DND-41 (cell line): ENCODE measurements at regions not wholly inside any gene's neighbourhood (a gene's known extent, or its start where the extent isn't known, plus 50 kb on each side); places are given as distances from the start of the nearest gene placed in this dataset.

ENCODE experiments used
- ATAC-seq: fragments of 200-7000 bp; cut with Tn5 transposase; 3 replicates; pipeline ENCODE4 v1.9.1; 2021; ENCODE audit warnings: low read depth; ENCODE audit not compliant: insufficient read depth
- DNase-seq: peaks from one replicate; pipeline ENCODE4 v3.0.0-alpha.2; 2020
- H2AFZ ChIP-seq: 2 replicates; pipeline ENCODE4 v1.6.0; 2012; ENCODE audit warnings: low read depth, low read length
- H3K27ac ChIP-seq: 2 replicates; pipeline ENCODE4 v1.5.1; 2012; ENCODE audit warnings: low read length, inconsistent platforms
- H3K27me3 ChIP-seq: fragments of 200-600 bp; sonication (generic); 2 replicates; pipeline ENCODE4 v1.6.0; 2012; ENCODE audit warnings: low read length, mild to moderate bottlenecking, inconsistent platforms; ENCODE audit not compliant: insufficient read depth, poor library complexity
- H3K36me3 ChIP-seq: 2 replicates; pipeline ENCODE4 v1.5.1; 2012; ENCODE audit warnings: low read length, inconsistent platforms; ENCODE audit not compliant: insufficient read depth
- H3K4me1 ChIP-seq: 2 replicates; pipeline ENCODE4 v1.5.1; 2012; ENCODE audit warnings: mild to moderate bottlenecking, low read length; ENCODE audit not compliant: insufficient read depth
- H3K4me2 ChIP-seq: 2 replicates; pipeline ENCODE4 v1.6.0; 2012; ENCODE audit warnings: mild to moderate bottlenecking, moderate library complexity, low read length, inconsistent platforms; ENCODE audit not compliant: insufficient read depth
- H3K4me3 ChIP-seq, 2 experiments: fragments of 200-600 bp in 1 of 2; shearing (Covaris generic) in 1 of 2; 2 replicates each; pipeline ENCODE4 v1.5.1; 2012 to 2016; ENCODE audit warnings: inconsistent platforms in 2 of 2, low read length in 2 of 2, mild to moderate bottlenecking in 2 of 2, low read depth in 1 of 2, moderate library complexity in 1 of 2
- H3K79me2 ChIP-seq: 2 replicates; pipeline ENCODE4 v1.6.0; 2012; ENCODE audit warnings: low read length, inconsistent platforms; ENCODE audit not compliant: insufficient read depth
- H3K9ac ChIP-seq: 2 replicates; pipeline ENCODE4 v1.6.0; 2012; ENCODE audit warnings: low read depth, mild to moderate bottlenecking, inconsistent platforms, low read length, moderate library complexity
- H3K9me3 ChIP-seq: 2 replicates; pipeline ENCODE4 v1.5.1; 2012; ENCODE audit warnings: low read length, moderate library complexity, mild to moderate bottlenecking, inconsistent platforms; ENCODE audit not compliant: insufficient read depth, severe bottlenecking
- H4K20me1 ChIP-seq: 2 replicates; pipeline ENCODE4 v1.6.0; 2012; ENCODE audit warnings: low read length; ENCODE audit not compliant: insufficient read depth
- EZH2 ChIP-seq: IDR thresholded peaks from 3 replicates; pipeline ENCODE4 v1.6.1; 2012; ENCODE audit warnings: borderline replicate concordance, low read depth, mild to moderate bottlenecking, moderate library complexity, low read length, inconsistent platforms; ENCODE audit not compliant: severe bottlenecking
- TF ChIP-seq, protein P1 (sequence below): IDR thresholded peaks from 2 replicates; pipeline ENCODE4 v1.5.1; 2012; ENCODE audit warnings: borderline replicate concordance, low read length, moderate library complexity, mild to moderate bottlenecking; ENCODE audit not compliant: poor library complexity, severe bottlenecking; ENCODE audit errors: extremely low read depth

- ATAC-seq: no peak
- H3K9me3 ChIP-seq: no peaks in the 10 kb centered on the region
- H3K4me1 ChIP-seq: no peaks in the 10 kb centered on the region
- no peak overlapping the region for H3K9ac ChIP-seq
- H4K20me1 ChIP-seq: no peaks in the 10 kb centered on the region
- no peak overlapping the region for H3K4me3 ChIP-seq
- H3K27ac ChIP-seq: no peak overlapping the region
- H3K27me3 ChIP-seq: no peaks in the 10 kb centered on the region
- no peak overlapping the region for H2AFZ ChIP-seq
- no peak overlapping the region for H3K4me2 ChIP-seq
- no peak for DNase-seq
- no peaks in the 10 kb centered on the region for H3K36me3 ChIP-seq
- H3K79me2 ChIP-seq: no peaks in the 10 kb centered on the region
- TF ChIP-seq EZH2: no peak
- TF ChIP-seq, protein P1, sequence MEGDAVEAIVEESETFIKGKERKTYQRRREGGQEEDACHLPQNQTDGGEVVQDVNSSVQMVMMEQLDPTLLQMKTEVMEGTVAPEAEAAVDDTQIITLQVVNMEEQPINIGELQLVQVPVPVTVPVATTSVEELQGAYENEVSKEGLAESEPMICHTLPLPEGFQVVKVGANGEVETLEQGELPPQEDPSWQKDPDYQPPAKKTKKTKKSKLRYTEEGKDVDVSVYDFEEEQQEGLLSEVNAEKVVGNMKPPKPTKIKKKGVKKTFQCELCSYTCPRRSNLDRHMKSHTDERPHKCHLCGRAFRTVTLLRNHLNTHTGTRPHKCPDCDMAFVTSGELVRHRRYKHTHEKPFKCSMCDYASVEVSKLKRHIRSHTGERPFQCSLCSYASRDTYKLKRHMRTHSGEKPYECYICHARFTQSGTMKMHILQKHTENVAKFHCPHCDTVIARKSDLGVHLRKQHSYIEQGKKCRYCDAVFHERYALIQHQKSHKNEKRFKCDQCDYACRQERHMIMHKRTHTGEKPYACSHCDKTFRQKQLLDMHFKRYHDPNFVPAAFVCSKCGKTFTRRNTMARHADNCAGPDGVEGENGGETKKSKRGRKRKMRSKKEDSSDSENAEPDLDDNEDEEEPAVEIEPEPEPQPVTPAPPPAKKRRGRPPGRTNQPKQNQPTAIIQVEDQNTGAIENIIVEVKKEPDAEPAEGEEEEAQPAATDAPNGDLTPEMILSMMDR: no peak
These were observed 932.9 kb downstream of the XPNPEP1 start for GRCh38 chr10:108990441-108990840.

DNA sequence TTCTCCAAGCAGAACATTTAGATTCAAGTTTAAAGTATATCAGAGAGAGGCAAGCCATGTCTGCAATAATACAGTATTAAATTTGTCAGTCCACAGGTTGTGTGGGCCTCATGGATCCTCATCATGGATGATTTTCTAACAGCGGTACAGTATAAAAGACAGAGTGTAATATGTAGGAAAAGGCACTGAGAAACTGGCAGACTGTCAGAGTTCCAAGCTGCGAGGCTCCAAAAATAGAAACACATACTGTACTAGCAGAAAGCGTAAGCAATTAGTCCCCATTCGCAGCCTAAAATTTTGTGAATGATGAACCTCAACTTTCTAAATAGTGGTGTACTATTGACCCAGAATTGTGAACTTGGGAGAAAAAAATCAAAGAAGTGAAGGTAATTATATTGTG lies 933.3 kb downstream of the XPNPEP1 start:
- H4K20me1 ChIP-seq: no peaks in the 10 kb centered on the region
- ATAC-seq (no peak), DNase-seq (no peak)
- H2AFZ ChIP-seq: no peak overlapping the region
- H3K4me2 ChIP-seq: no peak overlapping the region
- no peak for TF ChIP-seq EZH2
- TF ChIP-seq, protein P1: no peak
- H3K79me2 ChIP-seq: no peaks in the 10 kb centered on the region
- no peaks in the 10 kb centered on the region for H3K9me3 ChIP-seq
- no peaks in the 10 kb centered on the region for H3K36me3 ChIP-seq
- no peak overlapping the region for H3K9ac ChIP-seq
- no peaks in the 10 kb centered on the region for H3K4me1 ChIP-seq
- H3K27ac ChIP-seq: no peak overlapping the region
- H3K4me3 ChIP-seq: no peak overlapping the region
- no peaks in the 10 kb centered on the region for H3K27me3 ChIP-seq

- Histone ChIP-seq H3K36me3 (no peaks in the 10 kb centered on the region), H3K27ac (no peak overlapping the region), H4K20me1 (no peaks in the 10 kb centered on the region), H2AFZ (no peak overlapping the region), H3K9me3 (no peaks in the 10 kb centered on the region), H3K27me3 (no peaks in the 10 kb centered on the region), H3K4me1 (no peaks in the 10 kb centered on the region), H3K9ac (no peak overlapping the region), H3K4me2 (no peak overlapping the region), H3K79me2 (no peaks in the 10 kb centered on the region), H3K4me3 (no peak overlapping the region)
- ATAC-seq (no peak), DNase-seq (no peak)
- no peak for TF ChIP-seq EZH2
- TF ChIP-seq, protein P1: no peak
These were observed 941.2 kb downstream of the XPNPEP1 start for GRCh38 chr10:108982159-108982558.

DNA sequence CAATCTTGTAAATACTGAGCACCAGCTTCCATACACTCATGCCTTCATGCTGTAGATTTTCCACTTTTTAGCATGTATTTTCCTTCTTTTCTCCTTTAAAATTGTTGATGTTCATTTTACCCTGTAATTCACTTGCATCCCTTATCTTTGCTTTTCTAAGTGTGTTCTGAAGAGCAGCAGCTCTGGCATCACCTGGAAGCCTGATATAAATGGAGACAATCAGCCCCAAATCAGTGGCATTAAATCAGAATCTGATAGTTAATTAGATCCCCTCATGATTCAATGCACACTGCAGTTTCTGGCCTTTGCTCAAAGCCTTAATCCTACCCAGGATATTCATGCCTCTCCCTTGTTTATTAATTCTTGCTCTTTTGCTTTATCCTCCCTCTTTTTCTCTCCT lies 942.4 kb downstream of the XPNPEP1 start:
- Histone ChIP-seq H3K27ac (no peak overlapping the region), H3K9ac (no peak overlapping the region), H3K79me2 (no peaks in the 10 kb centered on the region), H3K9me3 (no peaks in the 10 kb centered on the region), H3K4me3 (no peak overlapping the region), H3K36me3 (no peaks in the 10 kb centered on the region), H2AFZ (no peak overlapping the region), H3K4me2 (no peak overlapping the region), H4K20me1 (no peaks in the 10 kb centered on the region), H3K27me3 (no peaks in the 10 kb centered on the region), H3K4me1 (no peaks in the 10 kb centered on the region)
- no peak for TF ChIP-seq EZH2
- TF ChIP-seq, protein P1: no peak
- ATAC-seq (no peak), DNase-seq (no peak)
